Right lobe of liver (tissue), 6 donors: ENCODE measurements at regions not wholly inside any gene's neighbourhood (a gene's known extent, or its start where the extent isn't known, plus 50 kb on each side); places are given as distances from the start of the nearest gene placed in this dataset.

Source experiments
- ATAC-seq, 4 donors: fragments of 200-7000 bp; cut with Tn5 transposase; one replicate each; pipeline ENCODE4 v1.9.1; 2020; ENCODE audit warnings: mild to moderate bottlenecking in 4 of 4, moderate library complexity in 4 of 4
- DNase-seq, 3 donors: peaks; one replicate each; pipeline ENCODE4 v3.0.0-alpha.2; 2020
- H3K27ac ChIP-seq, 3 donors: fragments of 200-600 bp; one replicate each; pipeline ENCODE4 v1.8.0; 2022
- H3K27me3 ChIP-seq, 2 donors: fragments of 200-600 bp; one replicate each; pipeline ENCODE4 v1.8.0; 2022
- H3K36me3 ChIP-seq, 4 donors: fragments of 200-600 bp; sonication (generic) in 1 of 4; one replicate each; pipeline versions ENCODE4 v1.5.1 to v1.8.0; 2017 to 2022; ENCODE audit warnings: control low read depth in 1 of 4
- H3K4me1 ChIP-seq, 4 donors: fragments of 200-600 bp; sonication (generic) in 1 of 4; one replicate each; pipeline versions ENCODE4 v1.5.1 to v1.8.0; 2017 to 2022; ENCODE audit warnings: control low read depth in 1 of 4
- H3K4me3 ChIP-seq, 3 donors: fragments of 200-600 bp; one replicate each; pipeline ENCODE4 v1.8.0; 2022
- H3K9me3 ChIP-seq, 4 donors: fragments of 200-600 bp; sonication (generic) in 1 of 4; one replicate each; pipeline versions ENCODE4 v1.5.1 to v1.8.0; 2017 to 2022; ENCODE audit warnings: control low read depth in 1 of 4
- CTCF ChIP-seq, 4 donors: fragments of 200-600 bp in 3 of 4; fragments of 450-650 bp in 1 of 4; IDR thresholded peaks; one replicate each; pipeline versions ENCODE4 v1.5.1 to v1.8.0; 2016 to 2022; ENCODE audit warnings: antibody characterized with exemption in 4 of 4, mild to moderate bottlenecking in 2 of 4
- POLR2A ChIP-seq: fragments of 450-650 bp; IDR thresholded peaks from one replicate; pipeline ENCODE4 v1.6.1; 2017; ENCODE audit warnings: antibody characterized with exemption, mild to moderate bottlenecking
- WGBS: methylation state at CpG from one replicate; pipeline ENCODE4 v1.1.6; 2018; ENCODE audit warnings: low coverage, low lambda C conversion rate; ENCODE audit not compliant: insufficient coverage; ENCODE audit errors: missing lambda C conversion rate; 5-methylcytosine and 5-hydroxymethylcytosine counted together
- intact Hi-C, 2 donors: fragments of 100-400 bp; cut with DNase I; formaldehyde crosslinking; loops; one replicate each; pipeline versions ENCODE4 v1.11.2 to v1.14.1; 2022
- donor health status: DM: no; HTN: yes; CAD: no.
- donor health status: DM: no; HTN: no; CAD: no.
- donor health status: DM: no; HTN: no; CAD: no.
- donor health status: DM: no; HTN: yes; CAD: no.
- donor health status: DM: no; HTN: yes; CAD: no.

- TF ChIP-seq CTCF (IDR thresholded peaks at IDR 0.05) (no peak), POLR2A (no peak)
- Histone ChIP-seq H3K27me3 (no peaks in the 10 kb centered on the region), H3K36me3 (no peaks in the 10 kb centered on the region), H3K27ac (no peak overlapping the region), H3K4me3 (no peak overlapping the region), H3K4me1 (no peaks in the 10 kb centered on the region), H3K9me3 (no peaks in the 10 kb centered on the region)
- no peak for DNase-seq
- intact Hi-C loops = no loop called here
- WGBS = 39% methylated on average over 5 of the region's 5 CpGs
- ATAC-seq = no peak
Measured at GRCh38 chr4:167779280-167779679, 313.1 kb upstream of the ANXA10 start.

- H3K27ac ChIP-seq = no peak overlapping the region
- H3K4me1 ChIP-seq = no peaks in the 10 kb centered on the region
- WGBS = 36% methylated on average over 5 of the region's 5 CpGs
- no peak for TF ChIP-seq POLR2A
- TF ChIP-seq CTCF (IDR thresholded peaks at IDR 0.05) = no peak
- DNase-seq = no peak
- intact Hi-C loops = no loop called here
- H3K36me3 ChIP-seq = no peaks in the 10 kb centered on the region
- H3K9me3 ChIP-seq = no peaks in the 10 kb centered on the region
- ATAC-seq = no peak
- no peaks in the 10 kb centered on the region for H3K27me3 ChIP-seq
- H3K4me3 ChIP-seq = no peak overlapping the region
Measured at GRCh38 chr4:167779864-167780263, 312.5 kb upstream of the ANXA10 start.

- ATAC-seq (no peak), DNase-seq (no peak)
- Histone ChIP-seq H3K36me3 (no peaks in the 10 kb centered on the region), H3K27ac (no peak overlapping the region), H3K4me1 (no peaks in the 10 kb centered on the region), H3K4me3 (no peak overlapping the region), H3K9me3 (no peaks in the 10 kb centered on the region), H3K27me3 (no peaks in the 10 kb centered on the region)
- TF ChIP-seq POLR2A (no peak), CTCF (IDR thresholded peaks at IDR 0.05) (no peak)
- intact Hi-C loops = no loop called here
- WGBS = 19% methylated on average over 2 of the region's 2 CpGs
Measured at GRCh38 chr4:167784826-167785225, 307.5 kb upstream of the ANXA10 start.

GRCh38 chr4:167785523-167785922 lies 306.8 kb upstream of the ANXA10 start:
- no peak overlapping the region for H3K4me3 ChIP-seq
- no peaks in the 10 kb centered on the region for H3K36me3 ChIP-seq
- no peak for TF ChIP-seq POLR2A
- no peak for TF ChIP-seq CTCF (IDR thresholded peaks at IDR 0.05)
- DNase-seq (no peak), ATAC-seq (no peak)
- 25% methylated on average over 1 of the region's 1 CpG for WGBS
- H3K4me1 ChIP-seq = no peaks in the 10 kb centered on the region
- H3K9me3 ChIP-seq = no peaks in the 10 kb centered on the region
- no peaks in the 10 kb centered on the region for H3K27me3 ChIP-seq
- no peak overlapping the region for H3K27ac ChIP-seq
- intact Hi-C loops = no loop called here

- Histone ChIP-seq H3K4me3 (no peak overlapping the region), H3K9me3 (no peaks in the 10 kb centered on the region), H3K27me3 (no peaks in the 10 kb centered on the region), H3K27ac (no peak overlapping the region), H3K4me1 (no peaks in the 10 kb centered on the region), H3K36me3 (no peaks in the 10 kb centered on the region)
- ATAC-seq (no peak), DNase-seq (no peak)
- TF ChIP-seq POLR2A (no peak), CTCF (IDR thresholded peaks at IDR 0.05) (no peak)
- WGBS = 81% methylated on average over 3 of the region's 3 CpGs
- intact Hi-C loops = no loop called here
Measured at GRCh38 chr4:167786504-167786903, 305.8 kb upstream of the ANXA10 start.
